SK-N-SH treated with all-trans-retinoic acid at 6 μM for 48 hours (cell line): ENCODE measurements at regions not wholly inside any gene's neighbourhood (a gene's known extent, or its start where the extent isn't known, plus 50 kb on each side); places are given as distances from the start of the nearest gene placed in this dataset.

Source experiments
- ATAC-seq: fragments of 200-7000 bp; cut with Tn5 transposase; 3 replicates; pipeline ENCODE4 v1.9.1; 2020; ENCODE audit warnings: mild to moderate bottlenecking, moderate library complexity
- ARNTL ChIP-seq: fragments of 450-650 bp; formaldehyde crosslinking; IDR thresholded peaks from 2 replicates; pipeline ENCODE4 v1.5.0; 2020; ENCODE audit warnings: low read depth, mild to moderate bottlenecking, moderate library complexity, borderline replicate concordance
- BACH2 ChIP-seq: fragments of 250-450 bp; sonication (Bioruptor Pico); IDR thresholded peaks from 2 replicates; pipeline ENCODE4 v1.9.0; 2021; ENCODE audit warnings: mild to moderate bottlenecking, borderline replicate concordance
- CSDC2 ChIP-seq: fragments of 250-450 bp; sonication (Bioruptor Pico); IDR thresholded peaks from 2 replicates; pipeline ENCODE4 v1.5.0; 2020; ENCODE audit warnings: mild to moderate bottlenecking, moderate library complexity
- ESRRG ChIP-seq: fragments of 250-450 bp; sonication (Bioruptor Pico); IDR thresholded peaks from 2 replicates; pipeline ENCODE4 v1.6.1; 2021; ENCODE audit warnings: mild to moderate bottlenecking
- GLIS3 ChIP-seq: fragments of 250-450 bp; sonication (Bioruptor Pico); IDR thresholded peaks from 2 replicates; pipeline ENCODE4 v1.5.0; 2020; ENCODE audit warnings: mild to moderate bottlenecking, moderate library complexity
- ISL1 ChIP-seq: fragments of 250-450 bp; sonication (Bioruptor Pico); IDR thresholded peaks from 2 replicates; pipeline ENCODE4 v2.1.2; 2022; ENCODE audit warnings: mild to moderate bottlenecking, moderate library complexity
- OSR1 ChIP-seq: fragments of 250-450 bp; sonication (Bioruptor Pico); IDR thresholded peaks from 2 replicates; pipeline ENCODE4 v1.8.0; 2022; ENCODE audit warnings: moderate library complexity, mild to moderate bottlenecking, inconsistent platforms
- RARB ChIP-seq: fragments of 250-450 bp; sonication (Bioruptor Pico); IDR thresholded peaks from 2 replicates; pipeline ENCODE4 v1.8.0; 2021; ENCODE audit warnings: mild to moderate bottlenecking, moderate library complexity
- TCF4 ChIP-seq: fragments of 250-450 bp; sonication (Bioruptor Pico); IDR thresholded peaks from 2 replicates; pipeline ENCODE4 v1.8.0; 2021; ENCODE audit warnings: mild to moderate bottlenecking, moderate library complexity, borderline replicate concordance
- TOX ChIP-seq: fragments of 250-450 bp; sonication (Bioruptor Pico); IDR thresholded peaks from 2 replicates; pipeline ENCODE4 v1.8.0; 2021; ENCODE audit warnings: mild to moderate bottlenecking, moderate library complexity, borderline replicate concordance
- ZC3H10 ChIP-seq: fragments of 250-450 bp; sonication (Bioruptor Pico); IDR thresholded peaks from 2 replicates; pipeline ENCODE4 v1.5.1; 2021; ENCODE audit warnings: mild to moderate bottlenecking, moderate library complexity
- ZFP3 ChIP-seq: fragments of 250-450 bp; sonication (Bioruptor Pico); IDR thresholded peaks from 2 replicates; pipeline ENCODE4 v1.5.0; 2020; ENCODE audit warnings: mild to moderate bottlenecking, moderate library complexity
- ZNF565 ChIP-seq: fragments of 450-650 bp; formaldehyde crosslinking; conservative IDR thresholded peaks from 2 replicates; pipeline ENCODE4 v1.5.0; 2020; ENCODE audit warnings: low read depth, mild to moderate bottlenecking, moderate library complexity
- ZNF70 ChIP-seq: fragments of 450-650 bp; formaldehyde crosslinking; IDR thresholded peaks from 2 replicates; pipeline ENCODE4 v1.5.0; 2020; ENCODE audit warnings: mild to moderate bottlenecking, moderate library complexity
- ZNF8 ChIP-seq: fragments of 450-650 bp; formaldehyde crosslinking; IDR thresholded peaks from 2 replicates; pipeline ENCODE4 v1.5.0; 2020; ENCODE audit warnings: mild to moderate bottlenecking, moderate library complexity
- TF ChIP-seq, protein P1 (sequence below): fragments of 250-450 bp; sonication (Bioruptor Pico); IDR thresholded peaks from 2 replicates; pipeline ENCODE4 v1.5.0; 2020; ENCODE audit warnings: mild to moderate bottlenecking, moderate library complexity
- TF ChIP-seq, protein P2 (sequence below): fragments of 250-450 bp; sonication (Bioruptor Pico); IDR thresholded peaks from 2 replicates; pipeline ENCODE4 v1.8.0; 2020; ENCODE audit warnings: mild to moderate bottlenecking, moderate library complexity, borderline replicate concordance
- TF ChIP-seq, protein P3 (sequence below): fragments of 250-450 bp; sonication (Bioruptor Pico); IDR thresholded peaks from 2 replicates; pipeline ENCODE4 v1.5.1; 2020; ENCODE audit warnings: low read depth, mild to moderate bottlenecking, moderate library complexity
- TF ChIP-seq, protein P4 (sequence below): fragments of 250-450 bp; sonication (Bioruptor Pico); IDR thresholded peaks from 2 replicates; pipeline ENCODE4 v1.8.0; 2021; ENCODE audit warnings: low read depth, mild to moderate bottlenecking, moderate library complexity, borderline replicate concordance
- TF ChIP-seq, protein P5 (sequence below): fragments of 250-450 bp; sonication (Bioruptor Pico); IDR thresholded peaks from 2 replicates; pipeline ENCODE4 v1.5.1; 2021; ENCODE audit warnings: mild to moderate bottlenecking, moderate library complexity

DNA sequence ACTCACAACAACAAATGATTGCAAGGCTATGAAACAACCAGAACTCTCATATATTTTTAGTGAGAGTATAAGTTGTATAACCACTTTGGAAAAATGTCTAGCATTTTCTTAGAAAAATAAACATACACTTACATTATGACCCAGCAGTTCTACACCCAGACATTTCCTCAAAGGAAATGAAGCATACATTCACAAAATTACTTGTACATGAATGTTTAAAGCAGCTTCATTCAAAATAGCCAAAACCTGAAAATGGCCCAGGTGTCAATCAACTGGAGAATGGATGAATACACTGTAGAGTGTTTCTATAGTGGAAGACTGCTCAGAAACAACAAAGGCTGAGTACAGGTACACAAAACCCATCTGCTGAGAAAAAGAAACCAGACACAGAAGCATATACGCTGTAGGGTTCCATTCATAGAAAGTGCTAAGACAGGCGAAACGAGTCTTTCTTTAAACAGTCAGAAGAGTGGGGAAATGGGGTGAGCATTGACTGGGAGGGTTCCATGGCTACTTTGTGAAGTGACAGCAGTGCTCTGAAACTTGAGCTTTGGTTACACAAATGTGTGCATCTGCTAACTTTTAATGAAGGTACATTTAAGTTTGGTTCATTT, 799.0 kb downstream of the DCDC2C start:
- no peak for ATAC-seq
- TF ChIP-seq, protein P1, sequence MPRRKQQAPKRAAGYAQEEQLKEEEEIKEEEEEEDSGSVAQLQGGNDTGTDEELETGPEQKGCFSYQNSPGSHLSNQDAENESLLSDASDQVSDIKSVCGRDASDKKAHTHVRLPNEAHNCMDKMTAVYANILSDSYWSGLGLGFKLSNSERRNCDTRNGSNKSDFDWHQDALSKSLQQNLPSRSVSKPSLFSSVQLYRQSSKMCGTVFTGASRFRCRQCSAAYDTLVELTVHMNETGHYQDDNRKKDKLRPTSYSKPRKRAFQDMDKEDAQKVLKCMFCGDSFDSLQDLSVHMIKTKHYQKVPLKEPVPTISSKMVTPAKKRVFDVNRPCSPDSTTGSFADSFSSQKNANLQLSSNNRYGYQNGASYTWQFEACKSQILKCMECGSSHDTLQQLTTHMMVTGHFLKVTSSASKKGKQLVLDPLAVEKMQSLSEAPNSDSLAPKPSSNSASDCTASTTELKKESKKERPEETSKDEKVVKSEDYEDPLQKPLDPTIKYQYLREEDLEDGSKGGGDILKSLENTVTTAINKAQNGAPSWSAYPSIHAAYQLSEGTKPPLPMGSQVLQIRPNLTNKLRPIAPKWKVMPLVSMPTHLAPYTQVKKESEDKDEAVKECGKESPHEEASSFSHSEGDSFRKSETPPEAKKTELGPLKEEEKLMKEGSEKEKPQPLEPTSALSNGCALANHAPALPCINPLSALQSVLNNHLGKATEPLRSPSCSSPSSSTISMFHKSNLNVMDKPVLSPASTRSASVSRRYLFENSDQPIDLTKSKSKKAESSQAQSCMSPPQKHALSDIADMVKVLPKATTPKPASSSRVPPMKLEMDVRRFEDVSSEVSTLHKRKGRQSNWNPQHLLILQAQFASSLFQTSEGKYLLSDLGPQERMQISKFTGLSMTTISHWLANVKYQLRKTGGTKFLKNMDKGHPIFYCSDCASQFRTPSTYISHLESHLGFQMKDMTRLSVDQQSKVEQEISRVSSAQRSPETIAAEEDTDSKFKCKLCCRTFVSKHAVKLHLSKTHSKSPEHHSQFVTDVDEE (CRISPR knock-in tag) = no peak
- no peak for TF ChIP-seq ZC3H10
- TF ChIP-seq ZNF8 = no peak
- TF ChIP-seq, protein P2, sequence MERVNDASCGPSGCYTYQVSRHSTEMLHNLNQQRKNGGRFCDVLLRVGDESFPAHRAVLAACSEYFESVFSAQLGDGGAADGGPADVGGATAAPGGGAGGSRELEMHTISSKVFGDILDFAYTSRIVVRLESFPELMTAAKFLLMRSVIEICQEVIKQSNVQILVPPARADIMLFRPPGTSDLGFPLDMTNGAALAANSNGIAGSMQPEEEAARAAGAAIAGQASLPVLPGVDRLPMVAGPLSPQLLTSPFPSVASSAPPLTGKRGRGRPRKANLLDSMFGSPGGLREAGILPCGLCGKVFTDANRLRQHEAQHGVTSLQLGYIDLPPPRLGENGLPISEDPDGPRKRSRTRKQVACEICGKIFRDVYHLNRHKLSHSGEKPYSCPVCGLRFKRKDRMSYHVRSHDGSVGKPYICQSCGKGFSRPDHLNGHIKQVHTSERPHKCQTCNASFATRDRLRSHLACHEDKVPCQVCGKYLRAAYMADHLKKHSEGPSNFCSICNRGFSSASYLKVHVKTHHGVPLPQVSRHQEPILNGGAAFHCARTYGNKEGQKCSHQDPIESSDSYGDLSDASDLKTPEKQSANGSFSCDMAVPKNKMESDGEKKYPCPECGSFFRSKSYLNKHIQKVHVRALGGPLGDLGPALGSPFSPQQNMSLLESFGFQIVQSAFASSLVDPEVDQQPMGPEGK (CRISPR knock-in tag) = no peak
- TF ChIP-seq TOX (CRISPR knock-in tag) = no peak
- no peak for TF ChIP-seq ISL1 (CRISPR knock-in tag)
- no peak for TF ChIP-seq ZFP3
- TF ChIP-seq ESRRG = no peak
- TF ChIP-seq ARNTL (CRISPR knock-in tag) = no peak
- TF ChIP-seq RARB (CRISPR knock-in tag) = no peak
- TF ChIP-seq, protein P3, sequence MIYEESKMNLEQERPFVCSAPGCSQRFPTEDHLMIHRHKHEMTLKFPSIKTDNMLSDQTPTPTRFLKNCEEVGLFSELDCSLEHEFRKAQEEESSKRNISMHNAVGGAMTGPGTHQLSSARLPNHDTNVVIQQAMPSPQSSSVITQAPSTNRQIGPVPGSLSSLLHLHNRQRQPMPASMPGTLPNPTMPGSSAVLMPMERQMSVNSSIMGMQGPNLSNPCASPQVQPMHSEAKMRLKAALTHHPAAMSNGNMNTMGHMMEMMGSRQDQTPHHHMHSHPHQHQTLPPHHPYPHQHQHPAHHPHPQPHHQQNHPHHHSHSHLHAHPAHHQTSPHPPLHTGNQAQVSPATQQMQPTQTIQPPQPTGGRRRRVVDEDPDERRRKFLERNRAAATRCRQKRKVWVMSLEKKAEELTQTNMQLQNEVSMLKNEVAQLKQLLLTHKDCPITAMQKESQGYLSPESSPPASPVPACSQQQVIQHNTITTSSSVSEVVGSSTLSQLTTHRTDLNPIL (CRISPR knock-in tag) = no peak
- no peak for TF ChIP-seq BACH2 (CRISPR knock-in tag)
- no peak for TF ChIP-seq ZNF565 (CRISPR knock-in tag)
- no peak for TF ChIP-seq OSR1 (CRISPR knock-in tag)
- TF ChIP-seq, protein P4, sequence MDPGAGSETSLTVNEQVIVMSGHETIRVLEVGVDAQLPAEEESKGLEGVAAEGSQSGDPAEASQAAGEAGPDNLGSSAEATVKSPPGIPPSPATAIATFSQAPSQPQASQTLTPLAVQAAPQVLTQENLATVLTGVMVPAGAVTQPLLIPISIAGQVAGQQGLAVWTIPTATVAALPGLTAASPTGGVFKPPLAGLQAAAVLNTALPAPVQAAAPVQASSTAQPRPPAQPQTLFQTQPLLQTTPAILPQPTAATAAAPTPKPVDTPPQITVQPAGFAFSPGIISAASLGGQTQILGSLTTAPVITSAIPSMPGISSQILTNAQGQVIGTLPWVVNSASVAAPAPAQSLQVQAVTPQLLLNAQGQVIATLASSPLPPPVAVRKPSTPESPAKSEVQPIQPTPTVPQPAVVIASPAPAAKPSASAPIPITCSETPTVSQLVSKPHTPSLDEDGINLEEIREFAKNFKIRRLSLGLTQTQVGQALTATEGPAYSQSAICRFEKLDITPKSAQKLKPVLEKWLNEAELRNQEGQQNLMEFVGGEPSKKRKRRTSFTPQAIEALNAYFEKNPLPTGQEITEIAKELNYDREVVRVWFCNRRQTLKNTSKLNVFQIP (CRISPR knock-in tag) = no peak
- TF ChIP-seq TCF4 (CRISPR knock-in tag) = no peak
- TF ChIP-seq GLIS3 (CRISPR knock-in tag) = no peak
- TF ChIP-seq ZNF70 (CRISPR knock-in tag) = no peak
- no peak for TF ChIP-seq CSDC2
- TF ChIP-seq, protein P5, sequence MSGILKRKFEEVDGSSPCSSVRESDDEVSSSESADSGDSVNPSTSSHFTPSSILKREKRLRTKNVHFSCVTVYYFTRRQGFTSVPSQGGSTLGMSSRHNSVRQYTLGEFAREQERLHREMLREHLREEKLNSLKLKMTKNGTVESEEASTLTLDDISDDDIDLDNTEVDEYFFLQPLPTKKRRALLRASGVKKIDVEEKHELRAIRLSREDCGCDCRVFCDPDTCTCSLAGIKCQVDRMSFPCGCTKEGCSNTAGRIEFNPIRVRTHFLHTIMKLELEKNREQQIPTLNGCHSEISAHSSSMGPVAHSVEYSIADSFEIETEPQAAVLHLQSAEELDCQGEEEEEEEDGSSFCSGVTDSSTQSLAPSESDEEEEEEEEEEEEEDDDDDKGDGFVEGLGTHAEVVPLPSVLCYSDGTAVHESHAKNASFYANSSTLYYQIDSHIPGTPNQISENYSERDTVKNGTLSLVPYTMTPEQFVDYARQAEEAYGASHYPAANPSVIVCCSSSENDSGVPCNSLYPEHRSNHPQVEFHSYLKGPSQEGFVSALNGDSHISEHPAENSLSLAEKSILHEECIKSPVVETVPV (CRISPR knock-in tag) = no peak

DNA sequence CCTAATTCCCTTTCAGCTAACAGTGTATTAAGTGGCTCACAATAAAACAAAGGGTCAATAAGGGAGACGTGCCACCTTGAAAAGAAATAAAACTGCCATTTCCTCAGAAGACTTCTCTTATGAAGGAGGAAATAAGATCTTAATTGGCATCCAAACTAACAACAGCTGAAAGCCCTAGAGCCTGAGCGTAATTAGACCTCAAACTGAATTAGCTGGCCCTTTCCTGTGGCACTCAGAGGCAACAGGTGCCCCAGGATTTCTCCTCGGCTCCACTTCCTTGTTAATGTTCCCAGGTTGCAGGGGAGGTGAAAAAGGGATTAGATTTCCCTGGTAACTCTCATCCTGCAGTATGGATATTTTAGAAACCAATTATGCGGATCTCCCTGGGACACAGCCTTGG, 804.3 kb downstream of the DCDC2C start:
- no peak for ATAC-seq
- no peak for TF ChIP-seq GLIS3 (CRISPR knock-in tag)

DNA sequence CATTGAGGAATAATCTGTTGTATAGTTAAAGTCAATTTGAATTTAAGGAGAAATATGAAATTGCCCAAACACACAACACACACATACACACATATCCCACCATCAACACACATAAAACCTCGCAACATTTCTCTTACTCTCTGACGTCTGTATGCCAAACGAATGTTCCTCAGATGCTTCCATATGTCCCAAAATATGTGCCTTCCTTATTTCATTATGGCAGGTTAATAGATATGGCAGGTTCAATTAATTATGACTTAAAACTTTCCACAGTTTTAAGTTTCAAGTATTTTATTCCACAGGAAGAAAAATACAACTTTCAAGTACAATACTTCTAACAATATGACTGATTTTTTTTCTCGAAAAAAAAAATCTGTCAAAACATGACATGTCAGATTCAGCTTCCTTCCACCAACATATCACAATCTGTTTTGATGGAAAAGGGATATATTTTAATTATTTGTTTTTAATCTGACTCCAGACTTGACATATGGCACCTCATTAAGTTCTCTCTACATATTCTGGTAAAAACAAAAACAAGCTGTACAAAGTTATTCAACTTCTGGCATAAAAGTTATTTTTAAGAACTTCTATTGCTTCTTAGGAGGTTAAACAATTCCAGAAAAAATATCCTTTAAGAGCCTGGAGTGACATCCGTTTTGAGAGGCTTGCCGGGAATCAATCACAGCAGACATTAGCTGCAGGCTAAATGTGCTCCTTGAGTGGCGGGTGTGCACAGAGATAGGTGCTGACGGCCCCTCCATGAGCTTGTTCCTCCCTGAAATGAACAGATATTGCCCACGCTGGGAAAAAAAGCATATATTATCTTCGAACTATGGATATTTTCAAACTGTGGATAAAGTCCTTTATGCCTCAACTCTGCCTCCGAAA, 812.7 kb downstream of the DCDC2C start:
- ATAC-seq = no peak
- no peak for TF ChIP-seq ZNF8
- TF ChIP-seq ESRRG = no peak
- TF ChIP-seq GLIS3 (CRISPR knock-in tag) = no peak
- no peak for TF ChIP-seq ZNF70 (CRISPR knock-in tag)
- TF ChIP-seq, protein P3 (CRISPR knock-in tag) = no peak
- TF ChIP-seq, protein P5 (CRISPR knock-in tag) = no peak
- no peak for TF ChIP-seq ZFP3
- TF ChIP-seq ZNF565 (CRISPR knock-in tag) = no peak
- TF ChIP-seq TCF4 (CRISPR knock-in tag) = no peak
- TF ChIP-seq OSR1 (CRISPR knock-in tag) = no peak
- TF ChIP-seq ZC3H10 = no peak
- no peak for TF ChIP-seq CSDC2
